Caco-2 (cell line): ENCODE measurements at regions not wholly inside any gene's neighbourhood (a gene's known extent, or its start where the extent isn't known, plus 50 kb on each side); places are given as distances from the start of the nearest gene placed in this dataset.

Source experiments
- BruUV-seq: library from RNA; stranded (reverse); fragments of 400-500 nt; replicated peaks from 2 replicates; lab custom pipeline; 2021; lab: Mats Ljungman, UMichigan
- CTCF ChIA-PET: fragments of 300-600 bp; sonication (Branson Sonifier 250); formaldehyde crosslinking; loops from one replicate; lab custom pipeline; 2022; ENCODE audit warnings: antibody characterized with exemption; lab: Charles Lee
- POLR2A ChIA-PET: fragments of 300-600 bp; sonication (Branson Sonifier 250); formaldehyde crosslinking; loops from one replicate; lab custom pipeline; 2022; ENCODE audit warnings: antibody characterized with exemption; lab: Charles Lee
- DNase-seq, 2 experiments: peaks; one replicate each; pipeline versions ENCODE4 v3.0.0 to v3.0.0-alpha.2; 2020 to 2022
- H3K27me3 ChIP-seq: replicated peaks from 2 replicates; pipeline ENCODE4 v1.6.0; 2011; ENCODE audit warnings: low read length; ENCODE audit not compliant: control insufficient read depth, insufficient read depth
- H3K36me3 ChIP-seq: 2 replicates; pipeline ENCODE4 v1.5.1; 2011; ENCODE audit warnings: low read length; ENCODE audit not compliant: control insufficient read depth, insufficient read depth
- H3K4me1 ChIP-seq: fragments of 250-450 bp; sonication (Bioruptor Pico); 2 replicates; pipeline ENCODE4 v1.5.1; 2020; ENCODE audit warnings: mild to moderate bottlenecking
- H3K4me3 ChIP-seq: 2 replicates; pipeline ENCODE4 v1.5.1; 2011; ENCODE audit warnings: low read depth, mild to moderate bottlenecking, control low read depth, low read length
- H3K9me3 ChIP-seq: fragments of 250-450 bp; sonication (Bioruptor Pico); 2 replicates; pipeline ENCODE4 v1.5.1; 2020; ENCODE audit warnings: mild to moderate bottlenecking, moderate library complexity
- H3K27ac Mint-ChIP-seq: one replicate; pipeline ENCODE4 v1.8.0; 2022; ENCODE audit warnings: mixed read lengths; ENCODE audit not compliant: unreplicated experiment
- H3K27me3 Mint-ChIP-seq: one replicate; pipeline ENCODE4 v1.8.0; 2022; ENCODE audit warnings: mixed read lengths; ENCODE audit not compliant: insufficient read depth, unreplicated experiment
- H3K36me3 Mint-ChIP-seq: one replicate; pipeline ENCODE4 v1.8.0; 2022; ENCODE audit warnings: mild to moderate bottlenecking, mixed read lengths; ENCODE audit not compliant: insufficient read depth, unreplicated experiment
- H3K4me1 Mint-ChIP-seq: one replicate; pipeline ENCODE4 v1.8.0; 2022; ENCODE audit warnings: low read depth, mixed read lengths; ENCODE audit not compliant: unreplicated experiment
- H3K4me3 Mint-ChIP-seq: one replicate; pipeline ENCODE4 v1.8.0; 2022; ENCODE audit warnings: mild to moderate bottlenecking, moderate library complexity, mixed read lengths; ENCODE audit not compliant: unreplicated experiment
- H3K9me3 Mint-ChIP-seq: one replicate; pipeline ENCODE4 v1.8.0; 2022; ENCODE audit warnings: mixed read lengths; ENCODE audit not compliant: unreplicated experiment
- intact Hi-C: fragments of 100-400 bp; cut with micrococcal nuclease; formaldehyde crosslinking; loops from one replicate; pipeline ENCODE4 v1.10.0; 2022; ENCODE audit not compliant: unreplicated experiment
- TF ChIP-seq, protein P1 (sequence below), 2 experiments: fragments of 200-600 bp in 1 of 2; IDR thresholded peaks; 1 replicate in 1 of 2; 2 replicates in 1 of 2; pipeline versions ENCODE4 v1.5.1 to v1.8.0; 2011 to 2022; ENCODE audit warnings: antibody characterized with exemption in 1 of 2, control low read depth in 1 of 2, inconsistent platforms in 1 of 2, low read depth in 1 of 2, low read length in 1 of 2, mild to moderate bottlenecking in 1 of 2, moderate library complexity in 1 of 2; ENCODE audit not compliant: insufficient read depth in 1 of 2, severe bottlenecking in 1 of 2, unreplicated experiment in 1 of 2

DNA sequence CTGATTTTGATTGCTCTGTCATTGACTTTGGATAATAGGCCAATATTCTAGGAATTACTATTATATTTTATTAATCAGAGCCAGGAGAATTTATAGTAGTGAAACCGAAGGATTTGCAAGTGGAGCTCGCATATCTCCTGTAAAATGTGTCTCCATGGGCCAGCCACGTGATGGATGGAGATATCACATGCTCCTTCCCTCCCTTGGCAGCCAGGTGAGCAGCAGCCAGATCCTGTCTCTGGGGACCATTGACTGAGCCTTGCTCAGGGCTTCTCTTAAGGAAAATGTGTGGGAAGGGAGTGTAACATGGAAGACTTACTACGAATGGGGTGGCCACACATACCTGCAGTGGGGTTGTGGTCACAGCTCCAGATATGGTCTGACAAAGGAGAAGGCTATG is 144.7 kb upstream of the RGMA start:
- no peaks in the 10 kb centered on the region for H3K36me3 Mint-ChIP-seq
- intact Hi-C loops: loop anchor here (2.0 kb wide), 1 partner anchor 27 kb away; no protein-coding TSS in a partner anchor
- H3K9me3 Mint-ChIP-seq: peaks cover 14% of the 10 kb centered on the region
- DNase-seq: no peak
- Histone ChIP-seq H3K9me3 (0 out of 2 replicates have a peak, but pooled peaks cover 3% of the 10 kb centered on the region), H3K27me3 (no peaks in the 10 kb centered on the region), H3K36me3 (no peaks in the 10 kb centered on the region), H3K4me3 (no peak overlapping the region), H3K4me1 (peaks cover 12% of the 10 kb centered on the region; the same call in 1 of the 2 replicates)
- H3K4me1 Mint-ChIP-seq: peaks cover 15% of the 10 kb centered on the region
- no peaks in the 10 kb centered on the region for H3K27me3 Mint-ChIP-seq
- no peak overlapping the region for H3K27ac Mint-ChIP-seq
- no peak overlapping the region for H3K4me3 Mint-ChIP-seq
- TF ChIP-seq, protein P1, sequence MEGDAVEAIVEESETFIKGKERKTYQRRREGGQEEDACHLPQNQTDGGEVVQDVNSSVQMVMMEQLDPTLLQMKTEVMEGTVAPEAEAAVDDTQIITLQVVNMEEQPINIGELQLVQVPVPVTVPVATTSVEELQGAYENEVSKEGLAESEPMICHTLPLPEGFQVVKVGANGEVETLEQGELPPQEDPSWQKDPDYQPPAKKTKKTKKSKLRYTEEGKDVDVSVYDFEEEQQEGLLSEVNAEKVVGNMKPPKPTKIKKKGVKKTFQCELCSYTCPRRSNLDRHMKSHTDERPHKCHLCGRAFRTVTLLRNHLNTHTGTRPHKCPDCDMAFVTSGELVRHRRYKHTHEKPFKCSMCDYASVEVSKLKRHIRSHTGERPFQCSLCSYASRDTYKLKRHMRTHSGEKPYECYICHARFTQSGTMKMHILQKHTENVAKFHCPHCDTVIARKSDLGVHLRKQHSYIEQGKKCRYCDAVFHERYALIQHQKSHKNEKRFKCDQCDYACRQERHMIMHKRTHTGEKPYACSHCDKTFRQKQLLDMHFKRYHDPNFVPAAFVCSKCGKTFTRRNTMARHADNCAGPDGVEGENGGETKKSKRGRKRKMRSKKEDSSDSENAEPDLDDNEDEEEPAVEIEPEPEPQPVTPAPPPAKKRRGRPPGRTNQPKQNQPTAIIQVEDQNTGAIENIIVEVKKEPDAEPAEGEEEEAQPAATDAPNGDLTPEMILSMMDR (IDR thresholded peaks at IDR 0.05; ENCODE audit: insufficient read depth in 1 of 2, low read depth in 1 of 2, low read length in 1 of 2, severe bottlenecking in 1 of 2, unreplicated experiment in 1 of 2): no peak
- no TSS peak for BruUV-seq
- CTCF ChIA-PET: no interaction called here
- POLR2A ChIA-PET: no interaction called here

DNA sequence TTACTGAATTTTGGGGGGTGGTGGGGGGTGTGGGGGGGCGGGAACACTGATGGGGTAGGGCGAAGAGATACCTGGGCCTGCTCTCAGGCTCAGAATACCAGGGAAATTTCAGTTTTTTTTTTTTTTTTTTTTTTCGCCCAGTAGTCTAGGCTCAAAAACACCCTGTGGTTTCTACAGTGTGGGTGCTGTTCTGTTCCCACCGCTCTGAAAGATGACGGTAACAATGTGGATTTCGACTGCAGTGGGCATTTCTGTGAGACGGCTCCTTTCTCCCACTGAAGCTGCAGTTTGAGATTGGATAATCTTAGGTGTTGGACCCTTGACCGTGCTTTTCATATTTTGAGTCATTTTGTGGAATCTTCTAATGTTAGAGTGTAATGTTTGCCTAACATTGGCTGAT is 143.8 kb upstream of the RGMA start:
- TF ChIP-seq, protein P1 (IDR thresholded peaks at IDR 0.05; ENCODE audit: insufficient read depth in 1 of 2, low read depth in 1 of 2, low read length in 1 of 2, severe bottlenecking in 1 of 2, unreplicated experiment in 1 of 2): no peak
- H3K4me3 ChIP-seq: no peak overlapping the region
- CTCF ChIA-PET: no interaction called here
- Mint-ChIP-seq H3K9me3 (peaks cover 14% of the 10 kb centered on the region), H3K36me3 (no peaks in the 10 kb centered on the region), H3K27me3 (no peaks in the 10 kb centered on the region), H3K4me3 (no peak overlapping the region), H3K27ac (no peak overlapping the region), H3K4me1 (peaks cover 15% of the 10 kb centered on the region)
- H3K36me3 ChIP-seq: no peaks in the 10 kb centered on the region
- H3K27me3 ChIP-seq: no peaks in the 10 kb centered on the region
- BruUV-seq: no TSS peak
- intact Hi-C loops: no loop called here
- peaks cover 12% of the 10 kb centered on the region; the same call in 1 of the 2 replicates for H3K4me1 ChIP-seq
- no peak for DNase-seq
- POLR2A ChIA-PET: no interaction called here
- 0 out of 2 replicates have a peak, but pooled peaks cover under 1% of the 10 kb centered on the region for H3K9me3 ChIP-seq

GRCh38 chr15:93231994-93232393 is 143.0 kb upstream of the RGMA start:
- intact Hi-C loops: no loop called here
- Mint-ChIP-seq H3K36me3 (no peaks in the 10 kb centered on the region), H3K27me3 (no peaks in the 10 kb centered on the region), H3K9me3 (peaks cover 14% of the 10 kb centered on the region), H3K4me3 (no peak overlapping the region), H3K4me1 (peaks cover 15% of the 10 kb centered on the region), H3K27ac (no peak overlapping the region)
- TF ChIP-seq, protein P1 (IDR thresholded peaks at IDR 0.05; ENCODE audit: insufficient read depth in 1 of 2, low read depth in 1 of 2, low read length in 1 of 2, severe bottlenecking in 1 of 2, unreplicated experiment in 1 of 2): no peak
- Histone ChIP-seq H3K4me1 (peaks cover 12% of the 10 kb centered on the region; the same call in 1 of the 2 replicates), H3K27me3 (no peaks in the 10 kb centered on the region), H3K9me3 (no peaks in the 10 kb centered on the region), H3K4me3 (no peak overlapping the region), H3K36me3 (no peaks in the 10 kb centered on the region)
- CTCF ChIA-PET: no interaction called here
- POLR2A ChIA-PET: no interaction called here
- no TSS peak for BruUV-seq
- DNase-seq: no peak
